Neural cell (in vitro differentiated cells): ENCODE measurements at regions not wholly inside any gene's neighbourhood (a gene's known extent, or its start where the extent isn't known, plus 50 kb on each side); places are given as distances from the start of the nearest gene placed in this dataset.

Experiments
- H2AFZ ChIP-seq: fragments of 200-600, 300-800 bp; sonication (generic), shearing (Covaris generic); 2 replicates; pipeline ENCODE4 v1.6.0; 2014; ENCODE audit warnings: low read depth, mild to moderate bottlenecking, antibody characterized with exemption, low read length, moderate library complexity
- H3F3A ChIP-seq: fragments of 200-600 bp; shearing (Covaris generic); 2 replicates; pipeline ENCODE4 v1.6.1; 2016; ENCODE audit warnings: mild to moderate bottlenecking, moderate library complexity, mixed read lengths, antibody characterized with exemption, low read length; ENCODE audit not compliant: insufficient read depth, poor library complexity, severe bottlenecking
- H3K27ac ChIP-seq: fragments of 200-600, 300-800 bp; sonication (generic), shearing (Covaris generic); 2 replicates; pipeline ENCODE4 v1.5.1; 2014; ENCODE audit warnings: mild to moderate bottlenecking, low read length, moderate library complexity
- H3K27me3 ChIP-seq: fragments of 300-800, 200-600 bp; sonication (generic), shearing (Covaris generic); 2 replicates; pipeline ENCODE4 v1.6.0; 2014; ENCODE audit warnings: mild to moderate bottlenecking, low read depth, low read length, moderate library complexity; ENCODE audit not compliant: insufficient read depth
- H3K36me3 ChIP-seq: fragments of 300-800, 200-600 bp; sonication (generic), shearing (Covaris generic); 2 replicates; pipeline ENCODE4 v1.5.1; 2014; ENCODE audit warnings: mild to moderate bottlenecking, antibody characterized with exemption, low read length, moderate library complexity; ENCODE audit not compliant: insufficient read depth
- H3K4me2 ChIP-seq: fragments of 300-800, 200-600 bp; sonication (generic), shearing (Covaris generic); 2 replicates; pipeline ENCODE4 v1.6.0; 2014; ENCODE audit warnings: mild to moderate bottlenecking, low read length
- H3K4me3 ChIP-seq: fragments of 300-800, 200-600 bp; sonication (generic), shearing (Covaris generic); 2 replicates; pipeline ENCODE4 v1.5.1; 2014; ENCODE audit warnings: mild to moderate bottlenecking, low read length, moderate library complexity
- H3K79me2 ChIP-seq: fragments of 200-600 bp; shearing (Covaris generic); replicated peaks from 2 replicates; pipeline ENCODE4 v1.6.0; 2014; ENCODE audit warnings: mild to moderate bottlenecking, low read length, moderate library complexity; ENCODE audit not compliant: insufficient read depth
- H3K9ac ChIP-seq: fragments of 300-800, 200-600 bp; sonication (generic), shearing (Covaris generic); 2 replicates; pipeline ENCODE4 v1.6.1; 2016; ENCODE audit warnings: mild to moderate bottlenecking, low read length, mixed read lengths
- H3K9me2 ChIP-seq: fragments of 200-600 bp; shearing (Covaris generic); 2 replicates; pipeline ENCODE4 v1.6.1; 2016; ENCODE audit warnings: mild to moderate bottlenecking, low read length, mixed read lengths; ENCODE audit not compliant: insufficient read depth
- H3K9me3 ChIP-seq: fragments of 200-600, 300-800 bp; sonication (generic), shearing (Covaris generic); 2 replicates; pipeline ENCODE4 v1.6.1; 2016; ENCODE audit warnings: mild to moderate bottlenecking, mixed run types, low read length, moderate library complexity, mixed read lengths
- H4K20me1 ChIP-seq: fragments of 200-600 bp; shearing (Covaris generic); 2 replicates; pipeline ENCODE4 v1.6.1; 2016; ENCODE audit warnings: mild to moderate bottlenecking, mixed run types; ENCODE audit not compliant: insufficient read depth
- CTCF ChIP-seq: fragments of 450-650 bp; IDR thresholded peaks from 2 replicates; pipeline ENCODE4 v1.5.1; 2014; ENCODE audit warnings: antibody characterized with exemption, mild to moderate bottlenecking, moderate library complexity; ENCODE audit not compliant: poor library complexity, severe bottlenecking
- EP300 ChIP-seq: fragments of 450-650 bp; conservative IDR thresholded peaks from 2 replicates; pipeline ENCODE4 v1.6.1; 2014; ENCODE audit warnings: antibody characterized with exemption, mild to moderate bottlenecking, moderate library complexity; ENCODE audit not compliant: poor library complexity, severe bottlenecking
- EZH2 ChIP-seq: fragments of 200-600, 300-800 bp; shearing (Covaris generic), sonication (generic); IDR thresholded peaks from 2 replicates; pipeline ENCODE4 v1.6.1; 2014; ENCODE audit warnings: antibody characterized with exemption, low read length, borderline replicate concordance, mild to moderate bottlenecking; ENCODE audit not compliant: insufficient read depth, poor library complexity, severe bottlenecking
- MXI1 ChIP-seq: fragments of 450-650 bp; conservative IDR thresholded peaks from 2 replicates; pipeline ENCODE4 v1.6.1; 2014; ENCODE audit warnings: antibody characterized with exemption, mild to moderate bottlenecking; ENCODE audit not compliant: poor library complexity, severe bottlenecking
- POLR2AphosphoS5 ChIP-seq: IDR thresholded peaks from 2 replicates; pipeline ENCODE4 v1.6.1; 2012
- RAD21 ChIP-seq: fragments of 450-650 bp; conservative IDR thresholded peaks from 2 replicates; pipeline ENCODE4 v1.6.1; 2014; ENCODE audit warnings: antibody characterized with exemption, mild to moderate bottlenecking, moderate library complexity
- REST ChIP-seq: IDR thresholded peaks from 2 replicates; pipeline ENCODE4 v1.6.1; 2012; ENCODE audit warnings: borderline replicate concordance
- SMC3 ChIP-seq: fragments of 450-650 bp; conservative IDR thresholded peaks from 2 replicates; pipeline ENCODE4 v1.6.1; 2014; ENCODE audit warnings: antibody characterized with exemption, mild to moderate bottlenecking, moderate library complexity; ENCODE audit not compliant: poor library complexity
- TAF1 ChIP-seq: IDR thresholded peaks from 2 replicates; pipeline ENCODE4 v1.6.1; 2012; ENCODE audit warnings: low read depth

- no peaks in the 10 kb centered on the region for H3K36me3 ChIP-seq
These were observed 82.8 kb downstream of the MAGEB10 start for GRCh38 chrX:27890611-27891010.

GRCh38 chrX:27889878-27890277 lies 82.1 kb downstream of the MAGEB10 start:
- H3K27me3 ChIP-seq, result no peaks in the 10 kb centered on the region
- H3F3A ChIP-seq, result no peaks in the 10 kb centered on the region
- no peaks in the 10 kb centered on the region for H3K9me2 ChIP-seq
- H4K20me1 ChIP-seq, result no peaks in the 10 kb centered on the region
- no peak overlapping the region for H3K27ac ChIP-seq
- no peak overlapping the region for H2AFZ ChIP-seq
- no peak overlapping the region for H3K4me3 ChIP-seq
- H3K9me3 ChIP-seq, result no peaks in the 10 kb centered on the region
- no peak overlapping the region for H3K9ac ChIP-seq
- H3K36me3 ChIP-seq, result no peaks in the 10 kb centered on the region
- no peaks in the 10 kb centered on the region for H3K79me2 ChIP-seq
- H3K4me2 ChIP-seq, result no peak overlapping the region
- TF ChIP-seq POLR2AphosphoS5 (no peak), EP300 (no peak), RAD21 (no peak), SMC3 (no peak), REST (no peak), CTCF (no peak), MXI1 (no peak)

More at GRCh38 chrX:27890611-27891010, 82.8 kb downstream of the MAGEB10 start:
- no peaks in the 10 kb centered on the region for H4K20me1 ChIP-seq
- H3K4me3 ChIP-seq, result no peak overlapping the region
- H3K9me3 ChIP-seq, result no peaks in the 10 kb centered on the region
- no peaks in the 10 kb centered on the region for H3F3A ChIP-seq
- H3K27me3 ChIP-seq, result no peaks in the 10 kb centered on the region
- H2AFZ ChIP-seq, result no peak overlapping the region
- H3K9ac ChIP-seq, result no peak overlapping the region
- TF ChIP-seq EP300 (no peak), CTCF (no peak), EZH2 (no peak), MXI1 (no peak), SMC3 (no peak), TAF1 (no peak), POLR2AphosphoS5 (no peak), REST (no peak), RAD21 (no peak)
- no peaks in the 10 kb centered on the region for H3K9me2 ChIP-seq
- H3K79me2 ChIP-seq, result no peaks in the 10 kb centered on the region
- no peak overlapping the region for H3K4me2 ChIP-seq
- H3K27ac ChIP-seq, result no peak overlapping the region
